GM21423 (cell line): ENCODE measurements at regions not wholly inside any gene's neighbourhood (a gene's known extent, or its start where the extent isn't known, plus 50 kb on each side); places are given as distances from the start of the nearest gene placed in this dataset.
"Not testable (repeated sequence)": the region's sequence is repeated elsewhere in the genome, so short reads cannot be mapped to it uniquely, and the experiment has no call there.

ENCODE experiments used
- ATAC-seq: cut with Tn5 transposase; IDR thresholded peaks from one replicate; pipeline ENCODE4 v1.9.1; 2021; ENCODE audit warnings: mild to moderate bottlenecking, moderate library complexity; ENCODE audit not compliant: unreplicated experiment

DNA sequence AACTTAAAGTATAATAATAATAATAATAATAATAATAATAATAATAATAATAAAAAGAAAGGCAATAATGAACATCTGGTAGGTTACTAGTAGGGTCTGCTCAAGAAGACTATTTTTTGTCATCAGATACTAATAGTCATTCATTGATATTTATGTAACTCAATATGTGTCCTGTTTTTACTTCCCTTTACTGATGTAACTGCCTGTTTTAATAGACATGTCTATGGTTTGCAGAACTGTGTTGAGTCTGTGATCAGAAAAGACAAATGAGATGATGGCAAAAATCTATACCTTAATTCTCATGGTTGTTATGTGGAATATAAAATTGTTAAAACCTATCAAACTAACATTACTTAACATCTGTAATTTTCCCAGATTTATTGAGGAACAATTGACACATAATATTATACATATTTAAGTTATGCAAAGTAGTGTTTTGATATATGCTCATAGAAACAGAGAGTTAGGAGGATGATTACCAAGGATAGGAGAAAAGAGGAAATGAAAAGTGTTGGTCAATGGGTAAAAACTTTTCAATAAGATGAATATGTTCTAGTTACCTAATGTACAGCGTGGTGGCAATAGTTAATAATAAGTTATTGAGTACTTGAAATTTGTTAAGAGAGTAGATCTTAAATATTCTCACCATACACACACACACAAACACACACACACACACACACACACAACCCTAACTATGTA is 699.4 kb downstream of the ZPLD1 start:
- ATAC-seq = peak; percentile 96

DNA sequence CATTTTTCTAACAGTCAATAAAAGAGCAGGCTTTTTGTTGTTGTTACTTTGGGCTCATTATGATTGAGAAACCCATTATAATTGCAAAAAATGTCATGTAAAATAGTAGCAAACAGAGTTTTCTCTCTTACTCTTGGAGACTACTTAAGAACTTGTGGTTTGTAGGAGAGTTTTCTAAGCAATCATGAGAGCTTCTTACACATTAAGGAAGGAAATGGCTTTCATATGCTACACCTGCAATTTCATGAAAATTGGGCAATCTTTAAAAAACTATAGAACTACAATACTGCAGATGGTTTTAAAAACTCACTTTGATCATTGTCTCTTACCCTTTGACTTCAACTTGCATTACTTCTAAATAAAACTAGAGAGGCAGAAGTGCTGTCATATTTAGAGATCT is 701.8 kb downstream of the ZPLD1 start:
- no peak for ATAC-seq

DNA sequence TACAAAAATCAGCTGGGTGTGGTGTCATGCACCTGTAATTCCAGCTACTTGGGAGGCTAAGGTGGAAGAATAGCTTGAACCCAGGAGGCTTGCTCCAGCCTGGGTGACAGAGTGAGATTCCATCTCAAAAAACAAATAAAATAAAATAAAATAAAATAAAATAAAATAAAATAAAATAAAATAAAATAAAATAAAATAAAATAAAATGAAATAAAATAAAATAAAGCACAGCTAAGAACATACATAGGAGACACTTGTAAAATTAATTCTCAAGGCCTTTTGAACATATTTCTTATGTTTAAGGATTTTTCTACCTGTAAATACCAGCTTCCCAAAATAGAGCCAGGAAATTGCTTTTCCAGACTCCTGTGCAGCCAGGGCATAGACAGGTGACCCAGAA is 703.0 kb downstream of the ZPLD1 start:
- no peak for ATAC-seq

DNA sequence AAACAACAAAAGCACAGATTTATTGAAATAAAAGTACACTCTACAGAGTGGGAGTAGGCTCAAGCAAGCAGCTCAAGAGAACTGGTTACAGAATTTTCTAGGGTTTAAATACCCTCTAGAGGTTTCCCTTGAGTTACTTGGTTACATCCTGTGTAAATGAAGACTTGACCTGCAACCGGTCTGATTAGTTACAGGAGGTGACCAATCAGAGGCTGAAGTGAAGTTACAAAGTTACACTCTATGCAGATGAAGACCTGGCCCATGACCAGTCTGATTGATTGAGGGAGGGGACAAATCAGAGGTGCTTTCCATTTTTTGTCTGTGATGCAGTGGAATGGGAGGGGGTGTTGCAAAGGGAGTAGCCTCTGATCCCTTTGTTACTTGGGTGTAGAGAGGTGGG is 723.4 kb downstream of the ZPLD1 start:
- no peak for ATAC-seq

DNA sequence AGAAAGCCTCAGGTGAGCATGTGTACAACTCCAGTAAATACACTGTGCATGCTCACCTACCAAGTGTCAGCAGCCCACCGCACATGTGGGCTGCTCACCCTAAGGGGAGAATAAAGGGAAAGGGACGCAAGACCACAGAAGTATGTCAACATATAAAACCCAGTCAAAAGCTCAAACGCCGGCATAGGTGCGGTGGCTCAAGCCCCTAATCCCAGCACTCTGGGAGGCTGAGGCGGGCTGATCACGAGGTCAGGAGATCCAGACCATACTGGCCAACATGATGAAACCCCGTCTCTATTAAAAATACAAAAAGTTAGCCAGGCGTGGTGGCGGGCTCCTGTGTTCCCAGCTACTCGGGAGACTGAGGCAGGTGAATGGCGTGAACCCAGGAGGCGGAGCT is 732.1 kb downstream of the ZPLD1 start:
- ATAC-seq = no peak

DNA sequence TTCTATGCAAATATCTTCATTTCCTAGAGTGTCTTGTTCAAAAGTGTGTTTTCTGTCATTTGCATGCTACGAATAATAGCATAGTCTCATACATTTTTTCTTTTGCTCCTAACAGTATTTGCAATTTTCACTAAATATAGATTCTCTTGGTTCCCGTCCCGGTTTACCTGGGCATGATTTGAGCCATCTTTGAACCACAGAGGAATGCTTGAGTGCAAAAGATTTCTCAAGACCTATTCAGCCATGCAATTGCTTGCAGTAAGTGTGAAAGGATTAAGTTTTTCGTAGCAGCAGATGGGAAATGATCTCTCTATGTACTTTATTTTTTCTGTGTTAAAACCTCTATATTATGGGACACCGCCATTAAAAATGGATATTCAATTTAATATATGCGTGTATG is 733.0 kb downstream of the ZPLD1 start:
- no peak for ATAC-seq

DNA sequence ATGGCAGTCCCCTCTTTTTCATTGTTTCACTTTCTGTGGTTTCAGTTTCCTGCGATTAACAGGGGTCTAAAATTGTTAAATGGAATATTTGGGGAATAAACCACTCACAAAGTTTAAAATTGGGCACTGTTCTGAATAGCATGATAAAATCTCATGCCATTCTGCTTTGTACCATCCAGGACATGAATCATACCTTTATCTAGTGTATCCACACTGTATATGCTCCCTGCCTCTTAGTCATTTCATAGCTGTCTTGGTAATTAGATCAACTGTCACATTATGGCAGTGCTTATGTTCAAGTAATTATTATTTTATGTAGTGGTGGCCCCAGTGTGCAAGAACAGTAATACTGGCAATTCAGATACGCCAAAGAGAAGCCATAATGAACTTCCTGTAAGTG is 734.5 kb downstream of the ZPLD1 start:
- no peak for ATAC-seq

DNA sequence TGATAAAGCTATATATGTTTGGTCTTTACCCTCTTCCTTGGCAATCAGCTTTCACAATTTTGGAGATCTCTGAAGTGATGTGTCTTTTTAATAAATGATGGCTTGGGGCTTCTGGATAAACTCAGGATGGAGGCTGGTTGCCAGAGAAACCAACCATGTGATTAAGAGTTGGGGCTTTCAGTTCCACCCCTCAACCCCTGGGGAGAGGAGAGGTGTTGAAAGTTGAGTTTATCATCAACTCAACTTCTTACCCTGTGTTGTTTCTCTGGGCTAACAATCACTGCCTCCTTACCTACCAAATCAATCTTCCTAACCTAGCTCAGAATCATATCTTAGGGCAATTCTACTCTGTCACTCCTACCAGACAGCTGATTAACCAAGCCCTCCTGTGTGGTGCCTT is 735.8 kb downstream of the ZPLD1 start:
- peak; percentile 74 for ATAC-seq

DNA sequence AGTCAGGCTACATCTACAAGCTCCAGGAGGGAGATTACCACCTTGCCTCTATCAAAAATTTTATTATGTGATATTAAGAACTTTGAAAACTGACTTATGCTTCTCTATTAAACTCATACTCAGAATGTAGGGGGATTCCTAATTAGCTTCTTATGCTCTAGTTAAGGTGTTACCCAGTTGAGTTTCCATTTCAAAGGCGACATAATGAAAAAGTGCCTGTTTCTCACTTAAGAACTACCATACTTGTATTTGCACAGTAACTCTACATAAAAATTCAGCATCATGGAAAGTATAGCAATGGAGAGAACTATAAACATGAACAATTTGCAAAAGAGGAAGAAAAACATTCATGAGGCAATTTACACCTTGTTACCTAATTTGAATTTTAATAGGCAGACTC is 739.1 kb downstream of the ZPLD1 start:
- no peak for ATAC-seq

DNA sequence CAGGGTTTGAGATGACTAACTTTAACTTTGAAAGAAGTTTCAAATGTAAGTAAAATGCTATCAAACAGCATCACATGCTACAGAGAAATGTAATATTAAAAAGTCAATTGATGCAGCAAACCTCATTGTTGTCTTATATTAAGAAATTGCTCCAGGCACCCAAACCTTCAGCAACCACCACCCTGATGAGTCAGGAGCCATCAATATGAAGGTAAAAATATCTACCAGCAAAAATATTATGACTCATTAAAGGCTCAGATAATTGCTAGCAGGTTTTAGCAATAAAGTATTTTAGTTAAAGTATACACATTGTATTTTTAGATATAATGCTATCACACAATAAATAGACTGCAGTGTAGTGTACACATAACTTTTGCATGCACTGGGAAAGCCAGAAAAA is 746.3 kb downstream of the ZPLD1 start:
- ATAC-seq = no peak

DNA sequence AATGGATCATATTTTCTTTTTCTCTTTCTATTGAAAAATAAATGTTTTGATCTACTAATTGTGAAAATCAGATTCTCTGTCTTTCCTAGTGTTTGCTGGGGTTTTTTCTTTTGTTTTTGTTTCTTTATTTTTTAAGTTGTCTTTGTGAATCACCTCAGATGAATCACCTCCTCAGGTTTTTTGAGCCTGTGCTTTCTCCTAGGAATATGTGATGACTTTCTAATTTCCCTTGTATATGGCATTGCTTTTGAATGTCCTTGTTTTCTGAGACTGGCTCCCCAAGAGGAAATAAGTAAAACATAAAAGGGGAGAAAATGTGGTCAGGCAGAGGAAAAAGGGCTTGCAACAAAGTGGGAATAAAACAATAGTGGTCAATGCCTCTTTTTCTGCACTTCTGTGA is 750.0 kb downstream of the ZPLD1 start:
- no peak for ATAC-seq

DNA sequence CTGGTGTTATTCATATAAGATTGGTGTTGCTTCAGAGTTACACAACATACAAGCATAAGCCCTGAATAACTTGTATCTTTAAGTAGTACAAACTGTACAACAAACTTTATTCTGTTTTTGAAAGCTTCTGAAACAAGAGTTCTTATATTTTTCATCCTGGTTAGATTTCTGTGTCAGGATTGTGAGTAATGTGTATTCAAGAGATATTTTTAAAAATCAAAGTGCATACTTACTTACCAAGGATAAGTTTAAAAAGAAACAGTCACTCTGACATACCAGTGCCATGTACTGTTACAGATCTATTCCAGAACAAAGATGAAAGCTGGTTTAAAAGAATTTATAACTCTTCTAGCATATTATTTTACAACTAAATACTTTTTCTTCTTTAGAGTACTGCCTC is 755.1 kb downstream of the ZPLD1 start:
- ATAC-seq = no peak

DNA sequence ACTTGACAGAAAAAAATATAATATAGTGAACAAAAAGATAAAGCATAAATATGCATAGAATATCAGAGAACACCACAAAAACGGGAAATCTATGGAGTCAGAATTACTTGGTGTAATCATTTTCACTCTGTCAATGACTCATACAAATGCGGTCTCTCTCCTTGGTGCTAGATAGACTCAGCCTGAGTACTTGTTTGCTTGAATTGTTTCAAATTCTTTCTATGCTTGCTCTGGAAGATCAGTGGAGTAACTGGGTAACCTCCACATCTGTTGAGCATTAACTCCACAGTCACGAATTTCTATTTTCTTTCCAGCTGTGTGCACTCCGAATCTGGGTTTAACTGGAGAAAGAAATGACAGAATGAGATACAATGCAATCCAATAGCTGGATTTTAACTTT is 760.4 kb downstream of the ZPLD1 start:
- ATAC-seq = no peak

DNA sequence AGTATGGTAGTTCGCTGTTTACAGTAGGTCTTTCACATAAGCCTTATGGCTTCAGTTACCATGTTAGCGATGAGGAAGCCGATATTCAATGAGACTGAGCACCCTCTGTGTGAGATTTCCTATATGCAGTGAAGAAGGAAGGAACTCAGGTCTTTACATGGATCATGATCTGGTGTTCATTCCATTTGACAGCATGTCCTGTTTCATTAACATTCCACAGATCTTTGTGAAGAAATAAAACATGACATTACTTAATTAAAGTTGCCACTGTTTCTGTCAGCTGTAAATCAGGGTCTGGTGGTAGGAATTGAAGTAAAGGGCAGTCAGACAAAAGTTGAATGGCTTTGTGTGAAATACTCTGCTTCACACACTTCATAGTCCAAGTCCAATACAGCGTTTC is 768.6 kb downstream of the ZPLD1 start:
- no peak for ATAC-seq

DNA sequence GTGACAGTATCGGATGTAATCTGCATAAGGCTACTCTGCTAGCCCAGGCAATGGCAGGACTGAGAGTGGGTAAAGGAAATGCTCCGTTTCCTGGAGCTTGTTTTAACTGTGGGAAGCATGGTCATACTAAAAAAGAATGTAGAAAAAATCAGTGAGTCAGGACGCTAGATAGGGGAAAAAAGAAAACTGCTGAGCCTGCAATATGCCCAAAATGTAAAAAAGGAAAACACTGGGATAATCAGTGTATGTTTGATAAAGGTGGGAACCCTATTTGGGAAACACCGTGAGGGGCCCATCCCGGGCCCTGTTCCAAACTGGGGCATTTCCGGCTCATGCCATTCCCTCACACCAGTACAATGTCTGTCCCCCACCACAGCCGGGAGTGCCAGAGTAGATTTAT is 775.8 kb downstream of the ZPLD1 start:
- ATAC-seq = no peak

DNA sequence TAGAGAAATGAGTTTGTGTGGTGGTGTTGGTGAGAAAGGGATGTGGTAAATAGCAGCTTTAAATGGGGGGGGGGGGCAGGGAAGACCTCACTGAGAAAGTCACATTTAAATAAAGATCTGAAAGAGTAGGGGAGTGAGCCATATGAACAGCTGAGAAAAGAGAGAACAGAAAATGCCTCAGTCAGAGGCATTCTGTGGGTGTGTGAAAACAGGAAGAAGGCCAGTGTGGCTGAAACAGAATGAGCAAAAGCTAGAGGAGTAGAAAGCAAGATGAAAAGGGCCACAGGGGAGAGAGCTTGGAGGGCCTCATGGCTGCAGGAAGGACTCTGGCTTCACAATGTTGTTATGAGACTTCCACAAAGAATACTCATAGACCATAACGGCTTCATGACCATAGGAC is 783.3 kb downstream of the ZPLD1 start:
- peak; percentile 100 for ATAC-seq

DNA sequence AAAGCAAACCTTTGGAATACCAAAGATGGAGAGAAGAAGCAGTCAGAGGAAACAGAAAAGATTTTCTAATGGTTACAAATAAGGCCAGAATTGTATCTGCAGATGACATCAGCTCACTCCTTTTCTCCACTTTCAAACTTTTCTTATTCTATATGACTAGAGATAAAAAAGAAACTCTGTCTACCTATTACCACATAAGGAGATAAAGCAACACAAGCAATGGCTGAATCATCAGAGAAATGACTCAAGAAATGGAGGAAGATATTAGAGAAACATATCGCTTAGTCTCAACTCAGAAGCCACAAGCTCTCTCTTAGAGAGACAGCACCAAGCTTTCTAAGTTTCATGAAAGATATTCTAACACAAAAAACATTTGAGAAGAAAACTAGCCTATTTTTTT is 784.0 kb downstream of the ZPLD1 start:
- peak; percentile 14 for ATAC-seq

DNA sequence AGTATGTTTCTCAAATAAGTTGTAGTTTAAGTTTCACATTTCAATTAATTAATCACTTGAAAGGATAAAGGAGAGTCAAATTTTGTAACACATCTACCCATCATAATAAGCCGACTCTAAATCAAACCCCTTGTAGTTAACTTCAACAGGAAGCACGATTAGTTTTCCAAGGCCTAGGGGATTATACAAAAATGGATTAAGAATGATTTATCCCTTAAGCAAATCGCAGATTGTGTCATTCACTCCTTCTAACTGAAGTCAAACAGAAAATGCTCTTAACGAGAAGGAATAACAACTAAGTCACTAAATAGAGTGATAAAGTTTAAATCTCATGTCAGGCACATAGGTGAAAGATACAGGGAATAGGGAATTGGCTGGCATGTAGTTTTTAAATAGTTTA is 792.8 kb downstream of the ZPLD1 start:
- ATAC-seq = no peak

DNA sequence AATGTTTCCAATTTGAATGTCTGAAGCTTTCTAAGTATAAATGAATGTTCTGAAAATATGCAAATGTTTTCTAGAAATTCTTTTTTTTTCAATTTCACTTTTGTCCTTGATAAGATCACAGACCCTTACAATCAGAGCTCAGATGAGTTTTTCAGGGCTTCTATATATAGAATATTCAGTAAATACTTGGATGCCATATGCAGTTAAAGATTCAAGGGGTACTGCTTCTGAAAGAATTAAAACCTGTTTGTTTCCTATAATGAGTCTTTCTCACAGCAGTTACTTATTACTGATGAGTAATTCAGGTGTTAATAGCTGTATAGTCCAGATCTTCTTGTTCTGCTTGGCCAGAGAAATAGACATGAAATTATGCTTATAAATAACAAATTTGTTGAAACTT is 812.6 kb downstream of the ZPLD1 start:
- no peak for ATAC-seq

DNA sequence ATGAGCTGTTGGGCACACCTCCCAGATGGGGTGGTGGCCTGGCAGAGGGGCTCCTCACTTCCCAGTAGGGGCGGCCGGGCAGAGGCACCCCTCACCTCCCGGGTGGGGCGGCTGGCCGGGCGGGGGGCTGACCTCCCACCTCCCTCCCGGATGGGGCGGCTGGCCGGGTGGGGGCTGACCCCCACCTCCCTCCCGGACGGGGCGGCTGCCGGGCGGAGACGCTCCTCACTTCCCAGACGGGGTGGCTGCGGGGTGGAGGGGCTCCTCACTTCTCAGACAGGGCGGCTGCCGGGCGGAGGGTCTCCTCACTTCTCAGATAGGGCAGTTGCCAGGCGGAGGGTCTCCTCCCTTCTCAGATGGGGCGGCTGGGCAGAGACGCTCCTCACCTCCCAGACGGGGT is 820.0 kb downstream of the ZPLD1 start:
- ATAC-seq = not testable (repeated sequence)

DNA sequence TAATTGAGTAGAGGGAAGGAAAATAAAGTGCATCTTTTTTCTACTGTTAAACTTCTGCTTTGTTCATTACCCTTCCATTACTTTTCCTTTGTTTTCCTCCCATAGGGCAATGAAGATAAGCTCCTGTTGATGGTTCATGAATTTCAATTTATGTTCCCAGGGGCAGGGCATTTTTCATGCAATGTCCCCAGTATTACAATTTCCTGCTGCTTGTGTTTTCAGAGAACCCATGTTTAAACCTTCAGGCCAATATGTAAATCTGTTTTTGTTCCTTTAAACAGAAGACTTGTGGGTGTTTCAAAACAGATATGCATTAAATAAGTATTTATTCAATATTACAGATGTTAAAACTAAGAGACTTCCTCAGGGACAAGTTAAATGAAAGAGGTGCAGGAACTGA is 834.5 kb downstream of the ZPLD1 start:
- no peak for ATAC-seq

DNA sequence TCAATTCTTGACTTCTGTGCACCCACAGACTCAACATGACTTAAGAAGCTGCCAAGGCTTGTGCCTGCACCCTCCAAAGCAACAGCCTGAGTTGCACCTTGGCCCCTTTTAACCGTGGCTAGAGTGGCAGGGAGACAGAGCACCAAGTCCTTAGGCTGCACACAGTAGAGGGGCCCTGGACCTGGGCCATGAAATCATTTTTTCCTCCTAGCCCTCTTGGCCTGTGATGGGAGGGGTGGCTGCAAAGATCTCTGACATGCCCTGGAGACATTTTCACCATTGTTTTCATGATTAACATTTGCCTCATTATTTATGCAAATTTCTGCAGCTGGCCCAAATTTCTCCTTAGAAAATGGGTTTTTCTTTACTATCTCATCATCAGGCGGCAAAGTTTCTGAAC is 836.8 kb downstream of the ZPLD1 start:
- no peak for ATAC-seq

DNA sequence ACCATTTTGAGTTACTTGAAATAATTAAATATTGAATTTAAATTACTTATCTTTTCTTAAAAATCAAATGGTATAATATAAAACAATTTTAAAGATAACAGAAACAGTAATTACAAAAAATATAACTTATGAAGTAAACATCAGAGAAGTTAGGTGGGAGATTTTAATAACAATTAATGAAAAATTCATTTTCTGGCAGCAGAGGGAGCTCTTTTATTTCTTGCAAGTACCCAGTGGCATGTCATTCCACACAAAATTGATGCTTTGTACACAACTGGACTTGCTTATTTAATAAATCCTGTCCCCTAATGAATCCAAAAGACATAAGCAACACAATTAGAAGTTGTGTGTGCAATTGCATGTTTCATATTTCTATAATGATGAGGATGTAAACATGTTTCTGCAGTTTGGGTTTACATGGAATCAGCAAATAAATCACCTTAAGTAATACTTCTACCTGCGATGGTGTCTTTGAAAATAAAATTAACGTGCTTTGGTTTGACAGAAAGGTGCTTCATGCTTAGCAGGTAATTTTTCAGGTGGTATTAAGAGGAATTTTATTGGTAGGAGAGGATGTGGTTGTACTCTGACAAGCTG is 861.3 kb downstream of the ZPLD1 start:
- no peak for ATAC-seq
